H1 (cell line): ENCODE measurements at regions not wholly inside any gene's neighbourhood (a gene's known extent, or its start where the extent isn't known, plus 50 kb on each side); places are given as distances from the start of the nearest gene placed in this dataset.

Experiments used
- CTBP2 ChIP-seq: IDR thresholded peaks from 2 replicates; pipeline ENCODE4 v1.7.0; 2011; ENCODE audit warnings: borderline replicate concordance, mild to moderate bottlenecking, moderate library complexity, mixed read lengths, low read length; ENCODE audit not compliant: insufficient read depth, insufficient read length
- FOSL1 ChIP-seq: IDR thresholded peaks from 2 replicates; pipeline ENCODE4 v1.6.1; 2011; ENCODE audit warnings: mild to moderate bottlenecking, low read depth, low read length, moderate library complexity; ENCODE audit not compliant: insufficient read depth
- GABPA ChIP-seq: IDR thresholded peaks from 2 replicates; pipeline ENCODE4 v1.6.1; 2011; ENCODE audit warnings: mild to moderate bottlenecking, low read length, moderate library complexity, borderline replicate concordance; ENCODE audit not compliant: insufficient read depth
- HDAC6 ChIP-seq: IDR thresholded peaks from one replicate; pipeline ENCODE4 v1.7.1; 2012; ENCODE audit warnings: low read depth, mild to moderate bottlenecking, inconsistent platforms, low read length, moderate library complexity
- TF ChIP-seq, protein P1 (sequence below): IDR thresholded peaks from 2 replicates; pipeline ENCODE4 v1.6.1; 2012; ENCODE audit warnings: inconsistent platforms

DNA sequence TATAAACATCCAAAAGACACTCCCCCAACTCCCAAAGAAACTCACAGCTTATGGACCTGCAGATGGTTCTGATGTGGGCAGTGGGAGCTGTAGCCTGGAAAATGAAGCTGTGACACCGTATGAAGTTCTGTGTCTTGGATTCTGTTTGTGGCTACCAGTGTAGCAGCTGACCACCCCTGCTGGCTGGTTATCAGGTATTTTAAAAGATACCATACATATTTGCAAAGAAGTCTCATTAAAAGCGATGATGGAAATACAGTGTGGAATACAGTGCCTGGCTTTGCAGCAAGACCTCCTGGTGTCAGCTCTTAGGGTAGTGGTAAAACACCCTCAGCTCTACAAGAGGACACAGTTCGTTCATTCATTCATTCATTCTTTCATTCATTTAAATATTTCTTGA is 194.3 kb upstream of the PRKCQ start (continued):
- TF ChIP-seq, protein P1, sequence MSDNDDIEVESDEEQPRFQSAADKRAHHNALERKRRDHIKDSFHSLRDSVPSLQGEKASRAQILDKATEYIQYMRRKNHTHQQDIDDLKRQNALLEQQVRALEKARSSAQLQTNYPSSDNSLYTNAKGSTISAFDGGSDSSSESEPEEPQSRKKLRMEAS, result no peak
- TF ChIP-seq CTBP2 (no peak), HDAC6 (no peak), GABPA (no peak), FOSL1 (no peak)
